NCI-H1436 (cell line): ENCODE measurements at regions not wholly inside any gene's neighbourhood (a gene's known extent, or its start where the extent isn't known, plus 50 kb on each side); places are given as distances from the start of the nearest gene placed in this dataset.
"Not testable (repeated sequence)": the region's sequence is repeated elsewhere in the genome, so short reads cannot be mapped to it uniquely, and the experiment has no call there.

Source experiments
- DNase-seq: peaks from one replicate; lab custom pipeline; 2025; lab: John Stamatoyannopoulos, UW

DNA sequence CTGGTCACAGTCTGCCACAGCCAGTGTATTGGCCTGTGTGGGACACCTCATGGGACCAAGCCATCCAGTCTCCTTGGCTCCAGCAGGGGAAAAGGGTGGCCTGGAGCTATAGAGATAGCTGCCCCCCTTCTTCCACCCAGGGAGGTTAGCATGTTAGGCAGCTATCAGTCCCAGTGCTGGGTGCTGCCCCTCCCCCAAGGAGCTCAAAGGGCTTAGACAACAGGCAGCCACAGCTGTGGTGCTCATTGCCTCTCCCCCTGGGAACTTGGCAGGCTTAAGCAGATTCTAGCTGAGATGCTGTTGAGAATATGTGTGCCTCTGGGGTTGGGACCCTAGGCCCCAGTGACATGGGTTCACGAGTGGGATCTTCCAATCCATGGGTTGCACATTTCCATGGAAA is 226.0 kb upstream of the PTGER4 start:
- DNase-seq = no peak

DNA sequence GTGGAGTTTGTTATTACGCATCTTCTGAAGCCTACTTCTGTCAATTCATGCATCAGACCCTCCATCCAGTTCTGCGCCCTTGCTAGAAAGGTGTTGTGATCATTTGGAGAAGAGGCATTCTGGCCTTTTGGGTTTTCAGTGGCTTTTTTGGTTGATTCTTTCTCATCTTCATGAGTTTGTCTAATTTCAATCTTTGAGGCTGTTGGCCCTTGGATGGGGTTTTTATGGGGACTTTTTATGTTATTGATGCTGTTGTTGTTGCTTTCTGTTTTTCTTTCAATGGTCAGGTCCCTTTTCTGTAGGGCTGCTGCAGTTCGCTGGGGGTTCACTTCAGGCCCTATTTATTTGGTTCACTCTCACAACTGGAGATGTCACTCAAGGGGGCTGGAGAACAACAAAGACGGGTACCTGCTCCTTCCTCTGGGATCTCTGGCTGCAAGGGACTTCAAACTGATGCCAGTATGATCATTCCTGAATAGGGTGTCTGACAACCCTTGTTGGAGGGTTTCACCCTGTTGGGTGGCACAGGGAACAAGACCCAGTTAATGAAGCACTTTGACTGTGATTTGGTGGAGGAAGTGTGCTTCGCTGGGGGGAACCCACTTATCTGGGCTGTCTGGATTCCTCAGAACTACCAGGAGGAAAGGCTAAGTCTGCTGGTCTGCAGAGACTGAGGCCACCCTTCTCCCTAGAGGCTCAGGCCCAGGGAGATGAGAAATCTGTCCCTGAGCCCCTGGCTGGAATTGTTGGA is 226.7 kb upstream of the PTGER4 start:
- DNase-seq = no peak

DNA sequence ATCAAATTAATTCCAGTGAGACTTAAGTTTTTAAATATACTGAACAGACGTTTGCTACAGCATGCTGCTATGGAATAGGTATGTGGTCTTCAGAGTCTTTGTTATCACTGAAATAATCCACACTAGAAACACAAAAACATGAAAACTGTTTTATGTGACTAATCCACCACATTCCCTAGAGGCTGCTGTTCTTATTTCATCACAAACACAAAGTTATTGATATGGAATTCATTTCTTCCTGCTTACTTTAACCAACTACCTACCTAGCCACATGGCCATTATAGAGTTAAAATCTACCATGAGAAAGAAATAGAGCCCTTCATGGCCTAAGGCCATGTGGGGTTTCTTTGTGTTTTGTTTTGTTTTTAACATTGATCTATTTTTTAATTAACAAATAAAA is 232.3 kb upstream of the PTGER4 start:
- no peak for DNase-seq

DNA sequence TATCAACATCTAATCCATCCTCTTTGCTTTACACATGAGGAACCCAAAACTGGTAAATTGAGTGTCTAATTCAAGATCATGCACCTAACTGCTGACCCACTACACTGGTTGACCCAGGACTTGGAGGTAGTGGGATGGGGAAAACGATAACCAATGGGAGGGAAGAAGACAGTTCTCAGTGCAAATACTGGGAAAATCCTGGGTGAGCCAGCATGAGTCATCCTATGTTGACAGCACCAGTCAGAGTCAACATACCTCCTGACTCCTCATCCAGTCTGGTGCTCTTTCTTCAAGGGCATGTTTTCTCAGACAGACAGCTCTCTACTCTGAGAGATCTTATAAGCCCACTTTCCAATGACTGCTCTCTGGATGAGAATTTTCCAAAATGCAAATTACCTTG is 232.8 kb upstream of the PTGER4 start:
- DNase-seq = no peak

DNA sequence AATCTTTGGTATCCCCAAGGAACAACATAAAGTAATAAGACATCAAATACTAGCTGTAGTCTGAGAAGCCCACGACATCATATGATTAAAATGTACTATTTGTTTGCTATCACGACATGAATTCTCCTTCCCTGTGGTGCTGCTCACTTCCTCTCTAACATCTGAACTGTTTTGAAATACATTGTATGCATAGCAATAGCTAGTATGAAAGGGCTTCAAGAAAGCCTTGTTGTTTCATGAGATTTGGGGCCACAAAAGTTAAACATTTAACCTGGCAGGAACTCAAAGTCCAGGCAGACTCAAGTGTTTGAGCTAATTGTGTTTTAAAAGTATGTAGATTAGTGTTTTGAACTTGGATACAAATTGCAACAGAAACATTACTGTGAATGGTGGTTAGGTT is 237.4 kb upstream of the PTGER4 start:
- no peak for DNase-seq

DNA sequence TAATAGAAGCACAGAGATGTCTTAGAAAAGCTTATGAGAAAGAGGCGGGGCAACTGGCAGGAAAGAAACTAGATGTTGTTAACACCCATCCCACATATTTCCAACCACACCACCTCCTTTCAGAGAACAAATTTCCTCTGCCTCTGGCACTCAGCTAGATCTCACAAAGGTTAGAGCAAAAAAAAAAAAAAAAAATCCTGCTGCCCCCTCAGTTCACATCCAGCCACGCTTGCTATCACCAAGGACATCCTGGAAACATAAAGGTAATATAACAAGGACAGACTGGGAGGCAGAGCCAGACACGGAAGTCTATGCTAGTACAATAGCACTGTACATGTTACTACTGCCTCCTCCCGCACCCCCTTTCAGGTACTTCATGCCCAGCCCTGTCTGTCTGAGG is 238.0 kb upstream of the PTGER4 start:
- no peak for DNase-seq

DNA sequence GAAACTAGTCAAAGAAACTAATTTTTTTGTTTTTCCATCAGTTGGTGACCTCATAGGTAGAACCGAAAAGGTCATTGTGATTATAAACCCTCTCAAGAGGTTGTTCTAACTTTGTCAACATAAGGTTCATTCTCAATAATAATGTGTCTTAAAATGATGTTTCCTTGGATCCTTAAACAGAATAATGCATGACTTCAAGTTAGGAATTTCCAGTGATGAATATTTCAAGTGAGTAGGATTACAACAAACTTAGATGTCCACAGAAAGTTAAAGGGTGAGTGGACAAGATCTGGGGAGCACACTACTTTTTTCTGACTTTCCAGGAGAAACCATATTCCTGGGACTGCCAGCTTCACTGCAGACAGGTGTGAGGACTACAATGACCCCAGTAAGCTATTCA is 239.0 kb upstream of the PTGER4 start:
- DNase-seq = no peak

DNA sequence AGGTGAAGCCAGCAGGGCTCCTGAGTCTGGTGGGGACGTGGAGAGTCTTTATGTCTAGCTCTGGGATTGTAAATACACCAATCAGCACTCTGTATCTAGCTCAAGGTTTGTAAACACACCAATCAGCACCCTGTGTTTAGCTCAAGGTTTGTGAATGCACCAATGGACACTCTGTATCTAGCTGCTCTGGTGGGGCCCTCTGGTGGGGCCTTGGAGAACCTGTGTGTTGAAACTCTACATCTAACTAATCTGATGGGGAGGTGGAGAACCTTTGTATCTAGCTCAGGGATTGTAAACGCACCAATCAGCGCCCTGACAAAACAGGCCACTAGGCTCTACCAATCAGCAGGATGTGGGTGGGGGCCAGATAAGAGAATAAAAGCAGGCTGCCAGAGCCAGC is 240.6 kb upstream of the PTGER4 start:
- not testable (repeated sequence) for DNase-seq

DNA sequence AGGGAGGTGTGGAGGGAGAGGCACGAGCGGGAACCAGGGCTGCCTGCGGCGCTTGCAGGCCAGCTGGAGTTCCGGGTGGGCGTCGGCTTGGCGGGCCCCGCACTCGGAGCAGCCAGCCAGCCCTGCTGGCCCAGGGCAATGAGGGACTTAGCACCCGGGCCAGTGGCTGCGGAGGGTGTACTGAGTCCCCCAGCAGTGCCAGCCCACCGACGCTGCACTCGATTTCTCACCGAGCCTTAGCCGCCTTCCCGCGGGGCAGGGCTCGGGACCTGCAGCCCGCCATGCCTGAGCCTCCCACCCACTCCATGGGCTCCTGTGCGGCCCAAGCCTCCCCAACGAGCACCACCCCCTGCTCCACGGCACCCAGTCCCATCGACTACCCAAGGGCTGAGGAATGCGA is 241.1 kb upstream of the PTGER4 start:
- not testable (repeated sequence) for DNase-seq

DNA sequence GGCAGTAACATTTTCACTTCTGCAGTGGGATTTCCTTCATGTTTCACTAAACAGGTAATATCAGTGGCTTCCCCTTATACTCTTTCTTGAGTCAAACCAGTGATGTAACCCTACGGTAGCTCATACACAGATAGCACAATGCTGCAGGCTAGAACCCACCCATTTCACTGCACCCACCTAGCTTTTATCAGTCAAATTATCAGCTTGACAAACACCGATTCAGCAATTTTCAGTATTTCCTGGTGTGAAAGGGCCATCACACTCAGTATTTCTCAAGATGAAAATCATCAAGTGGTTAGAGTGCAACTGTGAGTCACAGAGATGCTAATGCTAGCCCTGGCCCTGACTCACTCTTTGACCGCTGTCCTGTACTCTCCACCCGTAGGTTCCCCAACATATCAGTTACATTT is 242.3 kb upstream of the PTGER4 start:
- DNase-seq = no peak

DNA sequence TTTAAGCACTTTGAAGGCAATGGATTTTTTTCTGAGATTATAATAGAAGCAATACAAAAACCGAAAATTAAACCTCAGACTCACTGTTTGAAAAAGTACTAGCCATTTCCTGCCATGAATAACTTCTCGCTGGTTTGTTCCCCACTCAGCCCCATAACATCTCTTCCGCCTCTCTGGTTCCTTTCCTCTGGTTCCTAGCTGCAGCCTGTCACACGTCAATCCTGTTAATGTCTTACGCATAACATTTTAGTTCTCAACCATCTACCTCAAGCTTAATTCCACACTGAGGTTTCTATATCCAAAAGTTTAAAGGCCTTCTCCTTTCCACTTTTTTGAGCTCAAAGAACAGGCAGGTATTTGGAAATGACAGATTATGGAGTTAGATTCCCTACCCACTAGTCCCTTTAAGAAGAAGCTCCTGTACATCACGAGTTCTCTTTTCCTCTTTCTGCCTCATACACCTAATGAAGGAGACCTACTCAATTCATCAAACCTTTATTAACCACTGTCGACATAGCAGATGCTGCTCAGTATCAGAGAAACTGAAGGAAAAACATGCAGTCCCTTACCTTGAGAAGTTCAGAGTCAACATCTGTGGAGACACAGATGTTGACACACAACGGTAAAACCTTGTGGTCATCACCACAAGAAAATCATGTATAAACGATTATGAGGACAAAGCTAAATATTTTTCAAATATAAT is 243.0 kb upstream of the PTGER4 start:
- DNase-seq = no peak

DNA sequence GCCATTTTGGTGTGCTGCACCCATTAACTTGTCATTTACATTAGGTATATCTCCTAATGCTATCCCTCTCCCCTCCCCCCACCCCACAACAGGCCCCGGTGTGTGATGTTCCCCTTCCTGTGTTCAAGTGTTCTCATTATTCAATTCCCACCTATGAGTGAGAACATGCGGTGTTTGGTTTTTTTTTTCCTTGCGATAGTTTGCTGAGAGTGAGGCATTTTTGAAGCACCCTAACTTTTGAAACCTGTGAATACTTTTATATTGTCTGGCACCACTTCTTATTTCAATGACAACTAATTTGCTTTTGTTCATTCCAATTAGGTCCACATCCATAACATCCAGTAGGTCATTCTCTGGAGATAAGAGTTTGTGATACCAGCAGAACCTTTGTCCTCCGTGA is 244.0 kb upstream of the PTGER4 start:
- DNase-seq = not testable (repeated sequence)

DNA sequence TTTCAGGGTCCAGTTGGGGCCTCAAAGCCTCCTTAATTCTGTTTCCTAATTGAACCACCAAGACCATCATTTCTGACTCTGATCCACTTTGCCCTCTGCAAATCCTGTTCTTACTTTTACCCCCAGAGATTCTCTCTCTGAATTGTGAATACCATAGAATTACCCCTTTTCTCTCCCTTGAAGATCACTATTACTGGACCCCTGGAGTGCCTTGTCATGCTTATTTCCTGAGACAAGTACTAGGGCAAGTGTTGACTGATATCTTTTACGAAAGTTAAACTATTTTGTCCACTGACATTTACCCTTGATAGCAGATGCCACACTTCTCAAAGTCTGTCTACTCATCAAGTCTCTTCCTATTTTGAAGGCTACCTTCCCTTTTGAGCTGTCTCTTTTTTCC is 246.9 kb upstream of the PTGER4 start:
- no peak for DNase-seq

DNA sequence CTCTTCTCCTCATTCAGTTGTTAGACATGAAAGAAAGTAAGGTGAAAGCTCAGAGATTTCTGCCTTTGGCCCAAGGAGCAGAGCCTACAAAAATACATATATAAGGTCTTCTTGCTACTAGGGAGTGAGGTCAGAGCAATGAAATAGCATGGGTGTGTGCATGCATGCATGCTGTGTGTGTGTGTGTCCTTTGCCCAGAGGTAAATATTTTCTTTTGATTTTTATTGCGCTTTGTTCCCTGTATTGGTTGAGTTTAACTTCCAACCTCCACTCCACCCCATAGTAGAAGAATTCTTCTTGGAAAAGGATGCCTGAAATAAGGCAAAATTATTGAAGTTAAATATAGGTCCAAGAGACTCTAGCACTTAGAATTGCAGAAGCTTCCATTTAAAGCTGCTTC is 248.0 kb upstream of the PTGER4 start:
- no peak for DNase-seq

DNA sequence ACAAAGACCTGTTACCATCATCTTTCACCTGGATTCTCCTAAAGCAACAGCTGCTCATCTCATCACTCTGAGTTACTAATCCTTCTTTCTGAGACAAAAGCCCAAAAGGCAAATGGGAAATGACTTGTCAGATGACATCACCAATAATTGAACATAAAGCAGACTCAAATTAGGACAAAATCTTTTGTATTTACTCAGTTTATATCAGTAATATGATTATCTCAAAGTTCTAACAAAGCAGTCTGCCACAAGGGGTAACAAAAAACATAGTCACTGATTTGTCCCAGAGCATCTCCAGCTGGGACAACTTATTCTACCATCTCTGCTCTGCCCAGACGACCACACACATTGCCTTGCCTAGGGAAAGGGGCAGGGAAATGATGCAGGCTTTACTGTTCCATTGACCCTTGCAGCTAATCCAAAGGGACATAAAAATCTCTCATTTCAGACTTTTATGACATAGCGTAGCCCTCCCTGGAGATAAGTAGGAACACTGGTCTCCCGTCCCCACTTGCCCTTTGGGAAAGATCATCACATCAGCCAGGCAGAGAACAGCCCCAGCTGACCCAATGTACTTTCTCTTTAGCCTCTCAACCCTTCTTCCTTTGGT is 249.5 kb upstream of the PTGER4 start:
- DNase-seq = no peak

DNA sequence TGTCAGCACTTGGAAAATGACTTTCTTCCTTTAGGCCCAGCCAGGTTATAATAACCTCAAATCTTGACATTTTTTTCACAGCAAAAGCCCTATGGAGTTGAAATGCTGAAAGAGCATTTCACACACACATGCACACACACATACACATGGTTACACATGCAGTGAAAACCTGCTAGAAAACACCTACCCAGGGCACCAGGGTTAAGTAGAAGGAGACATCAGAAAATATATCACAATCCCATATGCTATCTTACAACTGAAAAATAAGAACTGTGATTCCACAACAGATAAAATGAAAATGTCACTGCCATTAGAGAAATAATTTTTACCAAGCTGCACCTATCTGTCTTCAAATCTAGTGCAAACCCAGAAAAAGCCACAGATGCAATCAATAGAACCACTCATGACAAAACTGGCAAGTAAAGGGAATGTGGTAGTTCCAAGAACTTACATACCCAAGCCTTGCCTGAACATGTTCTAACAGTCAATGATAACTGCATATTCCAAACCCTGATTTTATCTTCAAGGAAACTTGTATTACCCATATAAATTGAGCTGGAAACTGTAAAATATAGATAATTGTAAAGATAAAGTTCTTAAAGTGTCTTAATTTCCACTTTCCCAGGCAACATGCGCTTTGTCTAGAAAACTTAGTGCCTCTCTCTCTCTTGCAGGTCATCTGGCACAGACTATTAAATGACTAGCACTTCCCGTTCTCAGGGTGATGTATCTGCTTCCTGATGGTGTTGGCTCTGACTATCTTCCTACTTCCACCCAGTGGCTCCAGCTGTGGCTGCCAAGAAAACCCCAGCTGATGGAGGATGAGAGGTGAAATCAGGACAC is 250.2 kb upstream of the PTGER4 start:
- no peak for DNase-seq

DNA sequence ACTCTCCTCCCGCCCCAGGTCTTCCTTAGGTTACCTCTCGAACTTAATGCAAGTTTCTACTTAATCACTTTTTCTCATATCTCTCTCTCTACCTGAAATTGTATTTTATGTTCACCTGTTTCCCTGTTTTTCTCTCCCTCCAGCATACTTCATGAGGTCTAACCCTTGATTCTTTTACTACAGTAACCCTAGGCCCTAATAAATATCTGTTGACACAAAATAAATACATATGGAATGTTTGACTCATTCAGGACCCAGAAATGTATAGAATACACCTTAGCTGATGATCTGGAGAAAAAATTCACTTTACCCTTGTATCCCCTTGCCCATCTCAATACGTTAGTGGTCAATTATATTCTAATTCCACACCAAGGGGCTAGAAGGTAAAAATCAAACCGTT is 250.9 kb upstream of the PTGER4 start:
- no peak for DNase-seq

DNA sequence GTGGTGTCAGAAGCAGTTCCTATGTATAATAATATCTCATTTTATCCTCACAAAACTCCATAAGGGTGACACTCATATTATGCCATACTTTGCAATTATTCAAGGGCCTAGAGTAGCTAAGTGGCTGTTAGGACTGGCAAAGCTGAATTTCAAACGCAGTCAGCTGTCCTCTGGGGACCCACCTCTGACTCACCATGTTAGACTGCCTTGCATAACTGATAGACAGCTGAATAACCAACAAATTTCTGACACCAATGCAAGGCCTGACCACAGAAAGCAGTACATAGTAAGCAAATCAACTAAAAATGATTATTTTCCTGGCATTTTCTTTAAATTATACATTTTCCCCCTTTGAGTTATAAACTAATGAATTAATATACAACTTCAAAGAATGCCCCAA is 251.6 kb upstream of the PTGER4 start:
- no peak for DNase-seq

DNA sequence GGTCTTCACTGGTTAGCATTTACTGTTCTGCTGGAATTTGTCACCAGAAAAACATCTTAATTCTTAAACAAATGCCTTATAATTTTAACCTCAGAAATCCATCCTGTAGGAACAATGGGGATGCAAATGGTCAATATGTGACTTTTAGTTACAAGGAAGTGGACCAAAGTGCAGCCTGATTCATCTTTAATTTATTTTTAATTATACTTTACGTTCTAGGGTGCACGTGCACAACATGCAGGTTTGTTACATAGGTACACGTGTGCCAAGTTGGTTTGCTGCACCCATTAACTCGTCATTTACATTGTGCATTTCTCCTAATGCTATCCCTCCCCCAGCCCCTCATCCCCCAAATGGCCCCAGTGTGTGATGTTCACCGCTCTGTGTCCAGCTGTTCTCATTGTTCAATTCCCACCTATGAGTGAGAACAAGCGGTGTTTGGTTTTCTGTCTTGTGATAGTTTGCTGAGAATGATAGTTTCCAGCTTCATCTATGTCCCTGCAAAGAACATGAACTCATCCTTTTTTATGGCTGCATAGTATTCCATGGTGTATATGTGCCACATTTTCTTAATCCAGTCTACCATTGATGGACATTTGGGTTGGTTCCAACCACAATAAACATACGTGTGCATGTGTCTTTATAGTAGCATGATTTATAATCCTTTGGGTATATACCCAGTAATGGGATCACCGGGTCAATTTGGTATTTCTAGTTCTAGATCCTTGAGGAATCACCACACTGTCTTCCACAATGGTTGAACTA is 262.5 kb upstream of the PTGER4 start:
- not testable (repeated sequence) for DNase-seq

DNA sequence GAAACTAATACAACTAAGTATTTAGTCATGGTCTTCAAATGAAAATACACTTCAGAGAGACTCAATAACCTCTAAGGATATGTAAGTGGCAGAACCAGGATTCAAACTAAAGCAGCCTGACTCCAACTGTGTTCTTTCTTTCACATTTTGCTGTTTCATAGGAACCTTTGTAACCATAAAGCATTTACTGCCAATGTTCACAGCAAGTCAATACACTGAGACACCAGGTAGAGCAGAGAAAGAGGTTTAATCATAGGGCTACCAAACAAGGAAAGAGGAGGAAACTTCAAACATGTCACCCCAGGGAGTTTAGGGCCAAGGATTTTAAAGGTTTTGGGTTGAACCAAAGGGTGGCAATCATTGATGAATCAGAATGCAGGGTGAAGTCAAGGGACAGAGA is 263.1 kb upstream of the PTGER4 start:
- DNase-seq = no peak

DNA sequence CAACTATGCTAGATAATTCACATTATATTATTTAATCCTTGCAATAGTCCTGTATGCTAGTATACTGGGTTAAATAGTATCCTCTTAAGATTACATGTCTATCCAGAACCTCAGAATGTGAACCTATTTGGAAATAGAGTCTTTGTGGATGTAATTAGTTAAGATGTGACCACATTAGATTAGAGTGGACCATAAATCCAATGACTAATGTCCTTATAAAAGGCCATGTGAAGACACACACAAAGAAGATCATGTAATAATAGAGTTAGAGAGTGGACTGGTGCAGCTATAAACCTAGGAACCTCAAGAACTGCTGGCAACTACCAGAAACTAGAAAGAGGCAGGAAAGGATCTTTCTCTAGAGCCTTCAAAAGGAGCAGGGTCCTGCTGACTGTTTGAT is 263.6 kb upstream of the PTGER4 start:
- DNase-seq = no peak

DNA sequence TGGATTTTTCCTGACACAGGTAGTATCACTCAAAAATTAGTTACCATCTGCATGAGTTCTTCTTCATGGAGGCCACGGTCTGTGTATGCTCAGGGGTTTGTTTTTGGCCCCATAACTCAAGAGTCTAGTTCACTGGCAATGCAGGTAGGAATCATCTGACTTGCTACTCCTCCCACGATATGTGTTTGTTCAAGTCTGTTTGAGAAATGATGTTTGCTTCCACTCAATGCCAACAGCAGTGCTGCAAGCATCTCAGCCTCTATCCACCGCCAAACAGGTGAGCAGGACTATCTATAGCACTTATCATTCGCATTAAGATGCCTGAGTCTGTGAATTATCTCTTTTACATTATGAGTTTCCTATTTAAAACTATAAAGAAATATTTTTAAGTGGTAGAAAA is 264.8 kb upstream of the PTGER4 start:
- no peak for DNase-seq
